ENCODE measurements at regions not wholly inside any gene's neighbourhood (a gene's known extent, or its start where the extent isn't known, plus 50 kb on each side); places are given as distances from the start of the nearest gene placed in this dataset.

DNA sequence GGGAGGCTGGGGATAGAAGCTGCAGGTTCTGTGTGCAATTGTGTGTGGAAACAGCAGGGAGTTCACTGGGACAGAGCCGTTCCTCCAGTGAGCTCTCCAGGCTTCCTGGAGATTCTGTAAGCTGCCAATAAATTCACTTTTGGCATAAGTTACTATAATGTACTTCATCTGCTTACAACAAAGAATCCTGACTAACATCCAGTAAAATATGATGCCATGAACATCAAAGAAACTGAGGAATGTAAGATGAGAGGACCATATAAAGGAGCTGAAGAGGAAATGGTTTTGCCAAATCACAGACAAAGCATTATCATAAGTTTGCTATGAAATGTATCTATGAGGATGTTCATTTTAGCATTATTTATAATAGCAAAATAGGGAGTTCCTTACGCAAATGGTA lies 175.3 kb downstream of the KCNE4 start:
- Mint-ChIP-seq H3K27ac (no peak overlapping the region), H3K36me3 (ENCODE audit: low read depth) (no peaks in the 10 kb centered on the region), H3K9me3 (peaks cover 4% of the 10 kb centered on the region), H3K4me3 (no peak overlapping the region), H3K27me3 (no peaks in the 10 kb centered on the region), H3K4me1 (ENCODE audit: low read depth) (no peaks in the 10 kb centered on the region)
- H3K27me3 ChIP-seq (ENCODE audit: control insufficient read depth in 1 of 2, insufficient read depth in 2 of 2, low read length in 2 of 2): no peaks in the 10 kb centered on the region
- no peaks in the 10 kb centered on the region for H3K9me3 ChIP-seq (ENCODE audit: control insufficient read depth in 1 of 2, insufficient read depth in 1 of 2, low read length in 2 of 2)
- ChIA-PET POLR2A (no interaction called here), CTCF (no interaction called here)
- no peak overlapping the region for H3K27ac ChIP-seq (ENCODE audit: low read depth in 1 of 2, low read length in 2 of 2)
- TF ChIP-seq, protein P1, sequence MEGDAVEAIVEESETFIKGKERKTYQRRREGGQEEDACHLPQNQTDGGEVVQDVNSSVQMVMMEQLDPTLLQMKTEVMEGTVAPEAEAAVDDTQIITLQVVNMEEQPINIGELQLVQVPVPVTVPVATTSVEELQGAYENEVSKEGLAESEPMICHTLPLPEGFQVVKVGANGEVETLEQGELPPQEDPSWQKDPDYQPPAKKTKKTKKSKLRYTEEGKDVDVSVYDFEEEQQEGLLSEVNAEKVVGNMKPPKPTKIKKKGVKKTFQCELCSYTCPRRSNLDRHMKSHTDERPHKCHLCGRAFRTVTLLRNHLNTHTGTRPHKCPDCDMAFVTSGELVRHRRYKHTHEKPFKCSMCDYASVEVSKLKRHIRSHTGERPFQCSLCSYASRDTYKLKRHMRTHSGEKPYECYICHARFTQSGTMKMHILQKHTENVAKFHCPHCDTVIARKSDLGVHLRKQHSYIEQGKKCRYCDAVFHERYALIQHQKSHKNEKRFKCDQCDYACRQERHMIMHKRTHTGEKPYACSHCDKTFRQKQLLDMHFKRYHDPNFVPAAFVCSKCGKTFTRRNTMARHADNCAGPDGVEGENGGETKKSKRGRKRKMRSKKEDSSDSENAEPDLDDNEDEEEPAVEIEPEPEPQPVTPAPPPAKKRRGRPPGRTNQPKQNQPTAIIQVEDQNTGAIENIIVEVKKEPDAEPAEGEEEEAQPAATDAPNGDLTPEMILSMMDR (IDR thresholded peaks at IDR 0.05): no peak
- H3K4me3 ChIP-seq (ENCODE audit: low read length): no peak overlapping the region
- H3K4me1 ChIP-seq (ENCODE audit: insufficient read depth, low read length): no peaks in the 10 kb centered on the region
- no peaks in the 10 kb centered on the region for H3K36me3 ChIP-seq (ENCODE audit: insufficient read depth, low read length)
- DNase-seq (no peak), ATAC-seq (ENCODE audit: poor library complexity) (no peak)
- intact Hi-C loops (cut with DNase I, micrococcal nuclease): no loop called here

- H3K4me1 ChIP-seq (ENCODE audit: insufficient read depth, low read length): no peaks in the 10 kb centered on the region
- TF ChIP-seq, protein P1 (IDR thresholded peaks at IDR 0.05): no peak
- no peak overlapping the region for H3K4me3 ChIP-seq (ENCODE audit: low read length)
- Mint-ChIP-seq H3K4me3 (no peak overlapping the region), H3K4me1 (ENCODE audit: low read depth) (no peaks in the 10 kb centered on the region), H3K9me3 (peaks cover 4% of the 10 kb centered on the region), H3K36me3 (ENCODE audit: low read depth) (no peaks in the 10 kb centered on the region), H3K27ac (no peak overlapping the region), H3K27me3 (no peaks in the 10 kb centered on the region)
- DNase-seq (no peak), ATAC-seq (ENCODE audit: poor library complexity) (no peak)
- CTCF ChIA-PET: no interaction called here
- intact Hi-C loops (cut with DNase I, micrococcal nuclease): no loop called here
- H3K27ac ChIP-seq (ENCODE audit: low read depth in 1 of 2, low read length in 2 of 2): no peak overlapping the region
- no peaks in the 10 kb centered on the region for H3K36me3 ChIP-seq (ENCODE audit: insufficient read depth, low read length)
- POLR2A ChIA-PET: no interaction called here
- no peaks in the 10 kb centered on the region for H3K27me3 ChIP-seq (ENCODE audit: control insufficient read depth in 1 of 2, insufficient read depth in 2 of 2, low read length in 2 of 2)
- H3K9me3 ChIP-seq (ENCODE audit: control insufficient read depth in 1 of 2, insufficient read depth in 1 of 2, low read length in 2 of 2): no peaks in the 10 kb centered on the region
These were observed 176.9 kb downstream of the KCNE4 start for GRCh38 chr2:223228871-223229270.

- Mint-ChIP-seq H3K27ac (no peak overlapping the region), H3K27me3 (no peaks in the 10 kb centered on the region), H3K4me1 (ENCODE audit: low read depth) (no peaks in the 10 kb centered on the region), H3K36me3 (ENCODE audit: low read depth) (no peaks in the 10 kb centered on the region), H3K9me3 (peaks cover 4% of the 10 kb centered on the region), H3K4me3 (no peak overlapping the region)
- ChIA-PET POLR2A (no interaction called here), CTCF (no interaction called here)
- Histone ChIP-seq H3K4me1 (ENCODE audit: insufficient read depth, low read length) (no peaks in the 10 kb centered on the region), H3K27me3 (ENCODE audit: control insufficient read depth in 1 of 2, insufficient read depth in 2 of 2, low read length in 2 of 2) (no peaks in the 10 kb centered on the region), H3K27ac (ENCODE audit: low read depth in 1 of 2, low read length in 2 of 2) (no peak overlapping the region), H3K36me3 (ENCODE audit: insufficient read depth, low read length) (no peaks in the 10 kb centered on the region), H3K4me3 (ENCODE audit: low read length) (no peak overlapping the region), H3K9me3 (ENCODE audit: control insufficient read depth in 1 of 2, insufficient read depth in 1 of 2, low read length in 2 of 2) (no peaks in the 10 kb centered on the region)
- TF ChIP-seq, protein P1 (IDR thresholded peaks at IDR 0.05): no peak
- DNase-seq (no peak), ATAC-seq (ENCODE audit: poor library complexity) (no peak)
- intact Hi-C loops (cut with DNase I, micrococcal nuclease): no loop called here
These were observed 178.4 kb downstream of the KCNE4 start for GRCh38 chr2:223230352-223230751.

All from CD4-positive, alpha-beta T cell (primary cell).